GF-D8 (cell line): ENCODE measurements at regions not wholly inside any gene's neighbourhood (a gene's known extent, or its start where the extent isn't known, plus 50 kb on each side); places are given as distances from the start of the nearest gene placed in this dataset.

Source experiments
- DNase-seq: peaks from one replicate; lab custom pipeline; 2025; lab: John Stamatoyannopoulos, UW

DNA sequence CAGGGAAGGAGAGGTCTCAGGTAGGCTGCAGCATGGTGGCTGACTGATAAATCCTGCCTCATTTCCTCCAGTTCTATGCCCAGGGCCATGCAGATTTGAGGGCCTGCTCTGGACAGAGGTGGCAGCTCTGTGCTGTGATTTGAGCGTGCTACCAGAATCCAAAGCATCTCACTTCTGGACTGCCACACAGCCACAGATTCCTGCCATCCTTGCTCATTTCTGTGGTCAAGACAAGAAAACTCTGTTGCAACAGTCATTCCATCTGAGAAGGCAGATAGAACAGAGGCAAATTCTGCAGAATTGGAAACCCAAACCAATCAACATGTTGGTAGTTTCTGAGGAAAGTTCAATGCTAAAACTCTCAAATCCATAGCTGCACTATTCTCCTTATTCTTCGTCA, 102.8 kb upstream of the GALNT2 start:
- no peak for DNase-seq

DNA sequence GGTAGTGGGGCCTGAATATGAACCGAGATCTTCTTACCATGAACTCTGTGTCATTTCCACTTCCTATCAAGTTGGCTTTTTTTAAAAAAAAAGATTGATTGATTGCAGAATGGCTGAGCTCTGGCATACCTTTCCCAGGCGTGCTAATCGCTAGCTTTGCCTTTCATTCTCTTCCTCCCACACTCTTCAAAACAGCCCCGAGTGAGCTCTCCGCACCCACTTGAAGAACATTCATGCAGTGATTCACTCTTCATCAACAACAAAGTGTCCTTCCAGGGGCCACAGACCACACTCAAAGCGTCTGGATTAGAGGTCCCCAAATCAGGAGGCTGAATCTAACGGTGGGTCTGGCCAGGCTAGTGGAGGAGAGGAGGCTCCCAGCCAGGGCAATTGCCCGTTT, 96.3 kb upstream of the GALNT2 start:
- DNase-seq = no peak

DNA sequence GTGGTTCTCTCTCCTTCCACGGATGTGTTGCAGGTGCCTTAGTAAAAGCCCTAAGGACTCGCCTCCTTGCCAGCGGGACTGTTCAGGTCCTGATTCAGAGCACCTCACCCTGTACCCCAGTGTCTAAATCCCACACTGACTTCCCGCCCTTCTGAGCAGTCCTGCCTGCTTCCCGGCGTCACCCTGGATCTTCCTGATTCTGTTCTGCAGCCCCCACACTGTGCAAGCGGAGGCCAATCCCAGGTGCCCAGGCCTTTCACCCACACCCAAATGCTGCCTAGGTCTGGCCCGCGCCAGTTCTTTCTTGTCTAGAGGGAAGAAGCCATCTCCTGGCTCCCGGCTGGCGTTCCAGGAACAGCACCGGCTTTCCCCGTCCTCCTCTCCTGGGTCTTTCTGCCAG, 95.9 kb upstream of the GALNT2 start:
- no peak for DNase-seq

DNA sequence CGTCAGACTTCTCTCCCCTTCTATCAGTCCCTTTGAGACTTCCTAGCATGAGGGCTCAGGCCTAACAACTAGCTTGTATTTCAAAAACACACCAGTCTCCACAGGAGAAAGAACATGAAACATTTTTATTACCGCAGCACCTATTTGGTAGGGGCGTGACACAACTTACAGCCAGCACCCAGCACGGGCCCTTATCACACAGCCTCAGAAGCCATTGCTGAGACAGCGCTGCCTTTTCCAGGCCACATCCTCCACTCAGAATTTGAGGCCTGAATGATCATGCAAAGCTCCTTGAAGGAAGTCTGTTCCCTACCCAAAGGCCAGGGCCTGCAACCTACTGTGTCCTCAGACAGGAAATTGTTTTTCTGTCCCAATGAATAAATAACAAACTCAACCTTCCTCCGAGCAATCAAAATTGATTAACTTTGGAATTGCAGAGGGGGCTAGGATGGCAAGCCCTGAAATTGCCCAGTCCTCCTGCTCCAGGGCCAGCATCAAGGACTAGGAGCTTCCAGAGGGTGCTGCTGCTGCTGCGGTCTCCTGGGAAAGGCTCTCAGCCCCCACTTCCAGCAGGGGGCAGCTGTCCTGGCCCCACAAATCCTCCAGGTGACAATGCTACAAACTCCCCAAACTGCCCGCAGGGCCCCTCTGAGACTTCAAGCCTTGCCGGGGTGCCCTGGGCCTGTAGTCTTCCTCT, 94.3 kb upstream of the GALNT2 start:
- DNase-seq = no peak

DNA sequence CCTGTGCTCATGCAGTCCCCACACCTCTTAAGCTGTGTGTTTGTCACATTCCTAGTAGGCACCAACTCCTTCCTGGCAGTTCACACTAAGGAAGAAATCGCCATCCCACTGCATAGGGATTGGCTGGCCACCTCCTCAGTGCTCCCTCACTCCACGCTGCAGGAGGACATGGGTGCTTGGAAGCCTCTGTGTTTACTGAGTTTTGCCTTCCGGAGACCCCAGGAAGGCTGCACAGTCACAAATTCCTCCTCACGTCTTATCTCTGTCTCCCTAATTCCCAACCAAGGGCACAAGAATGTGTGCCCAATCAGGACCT, 93.8 kb upstream of the GALNT2 start:
- DNase-seq = no peak

DNA sequence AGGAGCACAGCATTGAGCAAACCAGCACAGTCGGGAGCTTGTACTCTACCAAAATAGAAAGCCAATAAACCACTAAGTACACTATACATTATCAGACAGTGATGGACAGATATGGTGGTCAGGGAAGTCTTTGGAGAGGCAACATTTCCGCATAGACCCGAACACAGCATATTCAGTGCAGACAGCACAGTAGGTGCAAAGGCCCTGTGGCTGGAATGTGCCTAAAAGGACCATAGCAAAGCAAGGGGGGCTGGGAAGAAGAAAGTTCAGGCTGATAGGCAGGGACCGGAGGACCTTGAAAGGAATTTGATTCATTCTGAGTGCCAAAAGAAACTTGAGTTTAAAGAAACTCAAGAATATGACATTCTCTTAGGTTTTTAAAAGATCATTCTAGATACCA, 92.0 kb upstream of the GALNT2 start:
- no peak for DNase-seq

DNA sequence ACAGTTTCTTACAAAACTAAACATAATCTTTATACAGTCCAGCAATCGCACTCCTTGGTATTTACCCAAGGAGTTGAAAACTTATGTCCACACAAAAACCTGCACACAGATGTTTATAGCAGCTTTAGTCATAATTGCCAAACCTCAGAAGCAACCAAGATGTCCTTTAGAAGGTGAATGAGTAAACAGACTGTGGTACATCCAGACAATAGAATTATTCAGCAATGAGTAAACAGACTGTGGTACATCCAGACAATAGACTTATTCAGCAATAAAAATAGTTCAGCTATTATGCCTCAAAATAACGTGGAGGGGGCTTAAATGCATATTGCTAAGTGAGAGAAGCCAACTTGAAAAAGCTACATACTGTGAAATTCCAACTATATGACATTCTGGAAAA, 87.0 kb upstream of the GALNT2 start:
- DNase-seq = no peak

DNA sequence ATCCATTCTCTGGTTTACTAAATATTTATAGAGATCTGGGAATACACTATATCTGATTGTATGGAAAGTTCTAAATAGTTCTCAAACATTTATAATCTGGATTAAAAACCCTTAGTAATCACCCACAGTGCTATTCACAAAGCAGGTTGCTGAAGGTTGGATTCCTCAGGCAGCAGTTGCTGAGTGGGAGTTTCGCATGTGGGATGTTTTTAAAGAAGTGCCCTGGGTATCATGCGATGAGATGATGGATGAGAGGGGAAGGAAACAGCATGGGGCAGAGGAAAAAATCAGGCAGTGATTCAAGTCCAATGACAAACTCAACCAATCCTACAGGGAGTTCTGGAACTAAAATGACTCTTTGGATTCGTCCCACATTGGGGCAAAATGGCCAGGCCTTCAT, 85.3 kb upstream of the GALNT2 start:
- no peak for DNase-seq

DNA sequence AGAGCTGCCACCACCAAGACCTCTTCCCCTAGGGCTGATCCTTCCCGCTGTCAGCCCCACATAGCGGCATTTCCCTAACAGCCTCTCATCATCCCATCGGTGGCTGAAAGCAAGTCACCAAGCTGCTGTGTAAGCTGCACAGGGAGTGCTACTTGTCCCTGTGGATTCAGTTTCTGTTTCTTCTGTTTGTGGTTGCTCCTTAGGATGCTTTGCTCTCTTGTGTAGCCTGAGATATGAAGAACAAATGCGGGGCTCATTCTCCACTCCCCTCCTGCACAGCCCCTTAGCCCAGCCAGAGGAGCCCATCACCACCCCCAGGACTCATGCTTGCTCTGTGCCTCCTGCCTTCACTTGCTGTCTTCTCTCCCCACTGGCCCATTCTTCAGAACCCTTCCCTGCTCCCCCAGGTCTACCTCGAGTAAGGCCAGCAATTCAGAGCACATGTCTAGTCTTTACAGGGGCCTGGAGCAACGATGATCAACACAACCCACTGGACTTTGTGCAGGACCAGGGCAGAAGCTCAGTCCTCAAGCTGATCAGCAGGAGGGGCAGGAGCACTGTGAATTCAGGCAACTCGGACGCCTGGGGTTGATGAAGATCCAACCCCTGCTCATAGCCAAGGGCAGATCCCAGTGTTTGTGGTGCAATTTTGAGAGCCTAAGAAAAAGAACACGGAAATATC, 82.6 kb upstream of the GALNT2 start:
- DNase-seq = no peak

DNA sequence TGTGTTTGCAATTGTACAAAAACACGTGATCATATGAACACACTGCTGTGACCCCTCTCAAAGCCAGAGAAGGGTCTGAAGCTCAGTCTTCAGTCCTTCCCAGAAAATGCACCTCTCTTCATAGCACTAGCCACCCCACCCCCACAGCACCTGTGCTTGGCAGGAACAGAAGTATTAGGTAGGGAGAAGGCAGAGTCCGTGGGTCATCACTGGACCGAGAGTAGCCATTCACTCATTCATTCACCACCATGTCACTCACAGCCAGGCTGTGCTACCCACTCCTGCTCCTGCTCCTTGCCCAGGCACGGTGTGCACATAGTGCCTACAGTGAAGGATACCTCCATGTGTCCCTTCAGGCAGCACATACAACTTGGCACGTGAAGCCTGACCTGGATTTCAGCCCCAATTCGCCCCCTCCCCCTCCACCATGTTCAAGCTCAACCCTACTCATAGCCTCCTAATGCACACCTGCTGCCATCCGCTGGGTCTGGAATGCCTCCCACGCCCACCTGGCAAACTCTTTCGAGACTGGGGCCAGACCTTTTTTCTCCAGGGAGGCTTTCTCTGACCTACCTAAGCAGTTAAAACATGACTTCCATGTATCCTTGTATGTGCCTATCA, 81.9 kb upstream of the GALNT2 start:
- DNase-seq = no peak

DNA sequence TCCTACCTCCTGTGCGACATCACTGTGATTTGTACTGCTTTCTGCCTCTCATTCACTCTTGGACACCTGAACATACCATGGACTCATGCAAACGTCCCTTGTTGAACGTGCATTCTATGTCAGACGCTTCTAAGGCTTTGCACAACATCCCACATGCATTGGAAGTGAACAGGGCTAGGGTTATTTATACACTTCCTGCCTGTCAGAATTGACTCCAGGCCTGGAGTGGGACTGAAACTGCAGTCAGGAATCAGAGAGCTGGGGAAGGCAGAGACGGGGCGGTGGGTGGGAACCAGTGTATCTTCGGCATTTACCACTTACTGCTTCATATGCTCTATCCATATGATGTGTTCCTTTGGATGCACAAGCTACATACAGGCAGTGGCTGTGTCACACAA, 81.4 kb upstream of the GALNT2 start:
- DNase-seq = no peak

DNA sequence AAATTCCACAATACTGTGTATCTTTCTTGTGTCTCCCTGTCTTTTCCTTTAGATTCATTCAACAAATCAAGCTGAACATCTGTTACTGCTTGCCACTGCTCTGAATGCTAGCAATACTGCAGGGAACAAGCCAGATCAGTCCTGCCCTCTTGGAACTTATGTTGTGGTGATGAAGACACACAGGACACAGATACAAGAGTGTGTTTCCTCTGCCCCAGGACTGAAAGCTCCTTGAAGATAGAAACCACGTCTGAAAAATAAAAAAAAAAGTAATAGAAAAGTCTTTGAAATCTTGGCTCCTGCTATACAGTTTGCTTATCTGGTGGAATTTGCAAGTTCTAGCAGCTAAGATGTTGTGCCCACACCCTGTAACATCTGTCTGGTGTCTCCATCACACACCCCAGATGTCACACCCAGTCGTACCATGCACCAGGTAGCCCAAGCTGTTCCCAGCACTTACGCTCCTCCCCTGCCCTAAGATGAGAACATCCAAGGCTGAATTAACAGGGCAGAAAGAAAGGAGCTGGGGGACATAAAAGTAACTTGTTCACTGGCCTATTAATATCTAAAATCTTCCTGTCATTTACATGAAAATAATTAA, 80.2 kb upstream of the GALNT2 start:
- no peak for DNase-seq

DNA sequence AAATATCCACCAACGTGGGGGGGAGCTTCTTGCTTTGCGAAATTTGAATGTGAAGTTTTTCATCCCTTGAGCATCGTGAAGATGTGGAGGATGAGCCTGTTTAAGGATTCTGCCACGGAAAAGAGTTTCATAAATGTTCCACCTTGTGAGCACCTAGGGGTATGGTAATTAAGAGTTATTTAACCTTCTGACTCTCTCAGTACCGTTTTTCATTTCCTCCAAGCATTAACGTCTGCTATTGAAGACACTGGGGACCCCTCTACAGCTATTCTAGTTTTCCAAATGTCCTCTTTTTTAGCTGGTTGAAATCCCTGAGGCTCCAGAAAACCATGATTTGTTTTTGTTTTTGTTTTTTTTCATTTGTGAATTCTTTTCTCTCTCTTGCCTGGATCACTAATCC, 79.1 kb upstream of the GALNT2 start:
- no peak for DNase-seq

DNA sequence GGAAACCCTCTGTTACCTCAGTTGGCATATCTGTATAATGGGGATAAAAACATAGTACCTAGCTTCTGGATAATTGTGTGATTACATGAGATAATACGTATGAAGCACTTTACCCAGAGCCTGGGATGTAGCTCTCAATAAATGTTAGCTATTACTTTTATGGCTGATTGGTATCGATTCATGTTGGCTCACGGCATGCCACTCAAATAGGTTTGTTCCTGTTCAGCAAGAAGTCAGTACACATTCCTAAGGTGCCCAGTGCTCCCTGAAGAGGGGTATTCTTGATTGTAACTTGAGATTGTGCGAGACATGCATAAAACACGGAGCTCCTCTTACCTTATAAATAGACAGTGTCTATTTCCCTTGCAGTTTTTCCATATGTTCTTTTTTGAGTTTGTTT, 78.5 kb upstream of the GALNT2 start:
- no peak for DNase-seq

DNA sequence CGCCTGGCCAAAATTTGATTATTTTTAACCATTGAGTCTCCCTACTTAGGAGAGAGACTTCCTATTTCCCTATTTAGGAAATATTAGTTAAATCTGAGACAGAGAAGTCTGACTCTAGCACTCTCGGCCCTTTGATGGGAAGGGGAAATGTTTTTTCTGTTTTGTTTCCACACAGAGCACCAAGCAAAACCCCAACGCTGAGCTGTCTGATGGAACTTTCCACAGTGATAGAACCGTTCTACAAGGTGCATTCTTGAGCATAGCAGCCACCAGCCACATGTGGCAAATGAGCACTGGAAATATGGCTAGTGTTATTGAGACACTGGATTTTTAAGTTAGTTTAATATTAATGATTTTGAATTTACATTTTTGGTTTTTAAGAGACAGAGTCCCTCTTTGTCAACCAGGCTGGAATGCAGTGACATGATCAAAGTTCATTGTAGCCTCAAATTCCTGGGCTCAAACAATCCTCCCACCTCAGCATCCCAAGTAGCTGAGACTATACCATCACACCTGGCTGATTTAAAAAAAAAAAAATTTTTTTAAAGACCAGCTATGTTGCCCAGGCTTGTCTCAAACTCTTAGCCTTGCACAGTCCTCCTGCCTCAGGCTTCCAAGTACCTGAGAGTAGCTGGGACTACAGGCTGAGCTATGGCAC, 77.3 kb upstream of the GALNT2 start:
- no peak for DNase-seq

DNA sequence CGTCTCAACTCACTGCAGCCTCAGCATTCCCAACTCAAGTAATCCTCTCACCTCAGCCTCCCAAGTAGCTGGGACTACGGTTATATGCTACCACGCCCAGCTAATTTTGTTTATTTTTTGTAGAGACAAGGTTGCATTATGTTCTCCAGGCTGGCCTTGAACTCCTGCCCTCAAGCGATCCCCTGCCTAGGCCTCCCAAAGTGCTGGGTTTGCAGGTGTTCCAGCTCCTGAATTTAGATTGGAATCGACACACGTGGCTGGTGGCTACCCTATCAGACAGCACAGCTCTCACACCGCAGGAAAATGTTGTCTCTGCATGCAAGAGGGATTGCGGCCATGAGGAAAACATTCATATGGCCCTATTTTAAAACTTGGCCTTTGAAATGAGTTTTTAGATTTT, 76.7 kb upstream of the GALNT2 start:
- DNase-seq = no peak

DNA sequence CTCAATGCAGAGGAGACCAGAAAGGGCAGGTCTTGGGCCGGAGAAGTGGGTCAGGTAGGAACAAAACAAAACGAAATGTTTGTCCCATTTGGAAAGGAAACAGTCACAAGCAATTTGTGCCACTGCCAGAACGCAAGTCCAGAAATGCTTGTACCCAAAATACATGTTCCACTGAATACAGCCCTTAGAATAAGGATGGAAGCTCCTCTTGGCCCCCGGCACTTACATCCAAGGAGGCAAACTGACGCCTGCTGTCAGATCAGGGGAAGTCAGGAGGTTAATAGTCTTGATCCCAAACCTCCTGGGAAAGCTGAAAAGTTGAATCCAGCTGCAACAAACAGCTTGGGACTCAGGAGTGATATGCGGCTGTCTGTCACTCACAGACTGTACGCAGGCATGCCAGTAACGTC, 75.9 kb upstream of the GALNT2 start:
- no peak for DNase-seq

DNA sequence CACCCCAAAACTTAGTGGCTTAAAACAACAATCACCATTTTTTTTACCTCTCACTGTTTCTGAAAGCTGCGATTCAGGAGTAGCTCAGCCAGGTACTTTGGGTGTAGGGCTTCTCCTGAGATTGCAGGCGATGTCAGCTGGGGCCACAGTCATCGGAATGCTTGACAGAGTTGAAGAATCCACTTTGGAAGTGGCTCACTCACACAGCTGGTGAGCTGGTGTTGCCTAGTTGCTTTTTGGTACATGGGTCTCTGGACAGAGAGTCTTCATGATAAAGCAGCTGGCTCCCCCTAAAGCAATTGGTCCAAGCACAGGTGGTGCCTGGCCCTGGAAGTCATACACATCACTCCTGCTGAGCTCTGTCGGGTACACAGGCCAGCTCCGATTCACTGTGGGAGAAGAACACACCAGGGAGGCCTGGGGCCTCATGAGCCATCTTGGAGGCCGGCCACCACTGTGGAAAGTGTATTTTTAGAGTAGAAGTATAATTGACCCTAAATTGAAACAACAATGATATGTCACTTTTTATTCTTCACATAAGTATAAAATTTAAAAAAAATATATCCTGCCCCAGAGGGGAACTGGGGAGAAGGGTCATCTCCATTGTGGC, 75.2 kb upstream of the GALNT2 start:
- DNase-seq = no peak

DNA sequence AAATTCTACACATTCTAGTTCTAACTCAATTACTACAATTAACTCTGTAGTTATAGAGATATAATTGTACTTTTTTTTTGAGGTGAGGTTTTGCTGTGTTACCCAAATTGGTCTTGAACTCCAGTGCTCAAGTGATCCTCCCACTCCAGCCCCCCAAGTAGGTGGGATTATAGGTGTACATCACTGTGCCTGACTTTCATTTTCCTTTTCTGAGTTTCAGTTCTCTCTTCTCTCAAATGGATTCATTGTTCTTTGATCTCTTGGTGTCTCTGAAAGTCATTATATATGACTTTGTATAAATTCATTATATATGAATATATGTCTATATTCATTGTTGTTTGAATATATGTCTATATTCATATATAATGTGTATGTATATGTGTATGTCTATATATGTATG, 74.0 kb upstream of the GALNT2 start:
- DNase-seq = no peak

DNA sequence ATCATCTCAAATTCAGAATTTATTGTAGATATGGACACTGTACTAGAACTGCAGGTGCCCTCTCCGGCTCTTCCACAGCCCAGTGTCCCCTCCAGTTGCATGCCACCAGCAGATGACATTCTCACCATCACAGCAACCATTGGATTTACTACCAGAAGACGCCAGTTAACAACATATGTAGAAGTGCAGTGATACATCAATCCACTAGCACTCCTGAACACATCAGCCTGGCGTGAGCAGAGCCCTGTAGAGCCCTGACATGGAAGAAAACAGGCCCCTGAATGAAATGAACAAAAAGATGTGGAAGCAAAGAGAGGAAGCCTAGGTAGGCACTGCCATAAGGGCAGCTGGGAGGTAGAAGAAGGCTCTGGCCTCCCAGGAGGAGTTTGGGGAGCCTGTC, 73.1 kb upstream of the GALNT2 start:
- DNase-seq = no peak

DNA sequence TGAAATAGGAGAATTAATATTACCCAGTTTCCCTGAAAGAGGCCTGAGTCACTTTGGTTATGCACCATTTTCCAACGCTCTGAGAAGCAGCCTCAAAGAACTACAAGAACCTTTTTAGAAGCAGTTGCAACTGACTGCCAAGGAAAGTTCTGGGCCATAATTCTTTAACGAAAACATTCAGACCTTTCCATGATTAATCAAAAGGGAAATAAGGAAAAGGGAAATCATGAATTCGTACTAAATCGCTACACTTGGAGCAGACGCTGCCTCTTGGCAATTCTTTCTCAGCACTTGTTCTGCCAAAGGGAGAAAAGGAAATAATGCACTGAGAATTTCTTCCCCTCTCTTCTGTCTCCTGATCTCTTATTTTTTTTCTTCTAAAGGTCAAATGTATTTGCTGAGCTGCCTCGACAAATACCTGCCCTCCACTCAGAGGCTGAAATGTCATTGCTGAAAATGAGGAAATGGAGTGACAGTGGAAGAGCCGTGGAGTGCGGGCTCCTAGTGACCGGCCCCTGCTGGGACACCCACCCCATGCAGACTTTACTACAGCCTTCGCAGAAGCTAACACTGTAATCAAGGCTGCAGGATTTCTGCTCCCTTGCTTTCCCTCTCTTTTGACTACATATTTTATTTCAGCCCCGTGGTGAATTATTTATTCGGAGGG, 67.9 kb upstream of the GALNT2 start:
- DNase-seq = no peak
